Transverse colon (tissue), 4 donors: ENCODE measurements at regions not wholly inside any gene's neighbourhood (a gene's known extent, or its start where the extent isn't known, plus 50 kb on each side); places are given as distances from the start of the nearest gene placed in this dataset.

ENCODE experiments used
- DNase-seq: peaks from one replicate; pipeline ENCODE4 v3.0.0-alpha.2; 2019
- H3K27ac ChIP-seq, 4 donors: fragments of 200-600 bp; sonication (generic); 2 replicates each; pipeline ENCODE4 v1.5.1; 2016 to 2018; ENCODE audit warnings: inconsistent platforms in 4 of 4
- H3K27me3 ChIP-seq: fragments of 200-600 bp; sonication (generic); 2 replicates; pipeline ENCODE4 v1.5.1; 2017; ENCODE audit warnings: inconsistent platforms
- H3K36me3 ChIP-seq, 4 donors: fragments of 200-600 bp; sonication (generic); 2 replicates each; pipeline ENCODE4 v1.5.1; 2017 to 2019; ENCODE audit warnings: inconsistent platforms in 4 of 4
- H3K4me1 ChIP-seq, 4 donors: fragments of 200-600 bp; sonication (generic); 2 replicates each; pipeline ENCODE4 v1.5.1; 2017 to 2020; ENCODE audit warnings: inconsistent platforms in 4 of 4
- H3K4me3 ChIP-seq, 4 donors: fragments of 200-600 bp; sonication (generic); 1 replicate in 1 of 4; 2 replicates in 3 of 4; pipeline versions ENCODE4 v1.5.1 to v1.6.1; 2017 to 2019; ENCODE audit warnings: inconsistent platforms in 4 of 4
- H3K9me3 ChIP-seq, 2 donors: fragments of 200-600 bp; sonication (generic); 2 replicates each; pipeline ENCODE4 v1.5.1; 2017 to 2019; ENCODE audit warnings: inconsistent platforms in 2 of 2
- CTCF ChIP-seq, 5 experiments: fragments of 200-600 bp in 3 of 5; fragments of 450-650 bp in 2 of 5; sonication (generic) in 3 of 5; IDR thresholded peaks; 1 replicate in 2 of 5; 2 replicates in 3 of 5; pipeline ENCODE4 v1.5.1; 2016 to 2017; ENCODE audit warnings: antibody characterized with exemption in 5 of 5, inconsistent platforms in 3 of 5, mild to moderate bottlenecking in 2 of 5, moderate library complexity in 1 of 5
- EP300 ChIP-seq: sonication (generic); formaldehyde crosslinking; IDR thresholded peaks from one replicate; pipeline ENCODE4 v1.6.1; 2017; ENCODE audit warnings: antibody characterized with exemption, low read depth
- POLR2A ChIP-seq: fragments of 450-650 bp; IDR thresholded peaks from one replicate; pipeline ENCODE4 v1.6.1; 2016; ENCODE audit warnings: antibody characterized with exemption, mild to moderate bottlenecking, moderate library complexity
- POLR2AphosphoS5 ChIP-seq, 3 donors: sonication (generic); formaldehyde crosslinking; IDR thresholded peaks; one replicate each; pipeline ENCODE4 v1.6.1; 2016; ENCODE audit warnings: antibody characterized with exemption in 3 of 3
- WGBS, 2 donors: methylation state at CpG; one replicate each; pipeline ENCODE4 v1.1.5; 2018; ENCODE audit warnings: low coverage in 1 of 2; 5-methylcytosine and 5-hydroxymethylcytosine counted together
- in situ Hi-C, 4 donors: fragments of 200-750 bp; cut with MboI; loops; one replicate each; pipeline versions ENCODE4 v1.15.0 to v1.15.1; 2017; ENCODE audit warnings: low sequenced_read_pairs in 3 of 4, low pct_ligation_motif_present in 1 of 4, low pct_unique_long_range_greater_than_20kb in 1 of 4
- intact Hi-C: fragments of 100-400 bp; cut with DNase I; formaldehyde crosslinking; loops from one replicate; pipeline ENCODE4 v1.15.1; 2023; ENCODE audit warnings: low total_unique reads

DNA sequence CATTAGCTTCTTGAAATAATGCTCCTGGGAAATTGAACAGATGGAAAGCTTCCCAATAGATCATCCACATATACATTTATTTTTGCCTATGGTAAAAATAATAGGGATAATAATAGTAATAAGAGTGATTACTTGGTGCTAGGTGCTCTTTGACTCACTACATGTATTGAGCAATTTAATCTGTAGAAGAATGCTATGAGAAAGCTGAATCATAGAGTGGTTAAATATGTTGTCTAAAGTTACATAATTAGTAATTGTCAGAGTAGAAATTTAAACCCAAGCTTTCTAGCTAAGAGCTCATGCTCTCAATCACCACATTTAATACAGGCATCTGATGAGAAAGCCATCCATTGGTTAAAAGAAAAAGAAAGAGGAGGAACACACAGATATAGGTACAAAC lies 590.5 kb upstream of the SLC8A1 start:
- intact Hi-C loops (no loop called here), in situ Hi-C loops (no loop called here)
- H3K9me3 ChIP-seq = no peaks in the 10 kb centered on the region
- no peak for DNase-seq
- H3K4me1 ChIP-seq = no peaks in the 10 kb centered on the region
- no peaks in the 10 kb centered on the region for H3K27me3 ChIP-seq
- H3K4me3 ChIP-seq = no peak overlapping the region
- H3K27ac ChIP-seq = no peak overlapping the region
- TF ChIP-seq EP300 (no peak), POLR2A (no peak), CTCF (IDR thresholded peaks at IDR 0.05) (no peak), POLR2AphosphoS5 (IDR thresholded peaks at IDR 0.05) (no peak)
- no peaks in the 10 kb centered on the region for H3K36me3 ChIP-seq

GRCh38 chr2:41061356-41061755 lies 609.5 kb upstream of the SLC8A1 start:
- intact Hi-C loops = no loop called here
- no peak overlapping the region for H3K27ac ChIP-seq
- DNase-seq = no peak

DNA sequence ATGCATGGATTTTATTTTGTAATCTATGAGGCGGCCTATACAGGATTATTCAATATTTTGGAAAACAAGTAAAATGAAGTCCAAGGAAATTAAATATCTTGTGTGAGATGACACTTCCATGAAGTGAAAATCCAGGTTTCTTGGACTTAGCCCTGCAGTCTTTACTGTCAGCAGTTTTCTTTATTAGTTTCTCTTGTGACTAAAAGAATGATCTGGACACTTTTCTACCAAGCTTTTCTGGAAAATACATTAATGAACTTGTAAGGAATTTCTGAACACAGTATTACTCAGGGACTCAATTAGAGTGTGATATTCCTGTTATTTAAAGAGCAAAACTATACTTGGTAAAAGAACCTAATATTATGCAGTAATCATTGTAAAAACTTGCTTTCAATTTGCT lies 610.4 kb upstream of the SLC8A1 start:
- 92 to 94% methylated on average over 1 of the region's 1 CpG for WGBS, 2 donors
- Histone ChIP-seq H3K27me3 (no peaks in the 10 kb centered on the region), H3K27ac (no peak overlapping the region), H3K36me3 (no peaks in the 10 kb centered on the region), H3K4me1 (no peaks in the 10 kb centered on the region), H3K9me3 (no peaks in the 10 kb centered on the region), H3K4me3 (no peak overlapping the region)
- intact Hi-C loops (no loop called here), in situ Hi-C loops (no loop called here)
- TF ChIP-seq CTCF (IDR thresholded peaks at IDR 0.05) (no peak), POLR2A (no peak), POLR2AphosphoS5 (IDR thresholded peaks at IDR 0.05) (no peak), EP300 (no peak)
- no peak for DNase-seq

More at GRCh38 chr2:41061356-41061755, 609.5 kb upstream of the SLC8A1 start:
- Histone ChIP-seq H3K9me3 (no peaks in the 10 kb centered on the region), H3K4me3 (no peak overlapping the region), H3K27me3 (no peaks in the 10 kb centered on the region), H3K4me1 (no peaks in the 10 kb centered on the region), H3K36me3 (no peaks in the 10 kb centered on the region)
- in situ Hi-C loops = no loop called here
- TF ChIP-seq POLR2A (no peak), POLR2AphosphoS5 (IDR thresholded peaks at IDR 0.05) (no peak), EP300 (no peak), CTCF (IDR thresholded peaks at IDR 0.05) (no peak)

DNA sequence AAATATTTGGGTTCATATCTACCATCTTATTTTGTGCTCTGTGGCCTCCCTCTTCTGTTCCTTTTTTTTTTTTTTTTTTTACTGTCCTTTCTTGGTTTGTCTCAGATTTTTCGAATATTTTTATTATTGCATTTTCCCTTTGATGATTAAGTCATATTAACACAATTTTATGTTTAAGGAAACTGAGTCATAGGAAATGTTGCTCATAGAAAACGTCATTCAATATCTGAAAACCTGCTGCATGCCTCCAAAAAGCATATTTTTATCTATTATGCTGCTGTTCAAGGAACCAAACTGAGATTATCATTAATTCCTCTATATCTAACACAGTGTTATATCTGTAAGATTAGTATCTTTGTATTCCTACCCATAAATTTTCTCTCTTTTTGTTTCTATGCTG lies 614.3 kb upstream of the SLC8A1 start:
- 46 to 77% methylated on average over 2 of the region's 2 CpGs for WGBS, 2 donors
- in situ Hi-C loops (no loop called here), intact Hi-C loops (no loop called here)
- Histone ChIP-seq H3K36me3 (no peaks in the 10 kb centered on the region), H3K27me3 (no peaks in the 10 kb centered on the region), H3K4me1 (no peaks in the 10 kb centered on the region), H3K4me3 (no peak overlapping the region), H3K27ac (no peak overlapping the region), H3K9me3 (no peaks in the 10 kb centered on the region)
- TF ChIP-seq POLR2AphosphoS5 (IDR thresholded peaks at IDR 0.05) (no peak), EP300 (no peak), POLR2A (no peak), CTCF (IDR thresholded peaks at IDR 0.05) (no peak)
- DNase-seq = no peak
